Vagina (tissue), 2 donors: ENCODE measurements at regions not wholly inside any gene's neighbourhood (a gene's known extent, or its start where the extent isn't known, plus 50 kb on each side); places are given as distances from the start of the nearest gene placed in this dataset. TPM values are rescaled to one million over a fixed set of nuclear protein-coding genes. Genes with fewer than 3 reads are reported as not detected.

ENCODE experiments used
- DNase-seq, 2 donors: peaks; one replicate each; pipeline ENCODE4 v3.0.0-alpha.2; 2017; ENCODE audit errors: extremely low spot score in 2 of 2
- H3K27ac ChIP-seq: fragments of 200-600 bp; sonication (generic); one replicate; pipeline ENCODE4 v1.5.1; 2019
- H3K27me3 ChIP-seq: fragments of 200-600 bp; sonication (generic); one replicate; pipeline ENCODE4 v1.5.1; 2019
- H3K36me3 ChIP-seq, 2 donors: fragments of 200-600 bp; sonication (generic); one replicate each; pipeline ENCODE4 v1.5.1; 2017 to 2019
- H3K4me1 ChIP-seq: fragments of 200-600 bp; sonication (generic); one replicate; pipeline ENCODE4 v1.5.1; 2019
- H3K4me3 ChIP-seq, 2 donors: fragments of 200-600 bp; sonication (generic); 1 replicate in 1 of 2; 2 replicates in 1 of 2; pipeline ENCODE4 v1.5.1; 2016 to 2019
- H3K9me3 ChIP-seq: fragments of 200-600 bp; sonication (generic); one replicate; pipeline ENCODE4 v1.5.1; 2019
- POLR2A ChIP-seq, 2 donors: fragments of 450-650 bp; IDR thresholded peaks; one replicate each; pipeline ENCODE4 v1.6.1; 2017; ENCODE audit warnings: antibody characterized with exemption in 2 of 2, mild to moderate bottlenecking in 2 of 2, moderate library complexity in 2 of 2
- POLR2AphosphoS5 ChIP-seq, 2 donors: sonication (generic); formaldehyde crosslinking; IDR thresholded peaks; one replicate each; pipeline ENCODE4 v1.9.0; 2017; ENCODE audit warnings: antibody characterized with exemption in 2 of 2, mild to moderate bottlenecking in 2 of 2, low read depth in 1 of 2; ENCODE audit not compliant: insufficient read depth in 1 of 2
- intact Hi-C: fragments of 100-400 bp; cut with DNase I; formaldehyde crosslinking; loops from one replicate; pipeline ENCODE4 v1.15.1; 2023
- small RNA-seq: library from RNA; depleted of rRNA; stranded (forward); fragments of <200 nt; gene quantifications from one replicate; pipeline ENCODE3, GENCODE V24; 2016
- TF ChIP-seq, protein P1 (sequence below), 3 experiments: fragments of 450-650 bp in 2 of 3; fragments of 200-600 bp in 1 of 3; sonication (generic) in 1 of 3; IDR thresholded peaks; one replicate each; pipeline ENCODE4 v1.5.1; 2017 to 2019; ENCODE audit warnings: antibody characterized with exemption in 3 of 3, mild to moderate bottlenecking in 2 of 3, moderate library complexity in 2 of 3

DNA sequence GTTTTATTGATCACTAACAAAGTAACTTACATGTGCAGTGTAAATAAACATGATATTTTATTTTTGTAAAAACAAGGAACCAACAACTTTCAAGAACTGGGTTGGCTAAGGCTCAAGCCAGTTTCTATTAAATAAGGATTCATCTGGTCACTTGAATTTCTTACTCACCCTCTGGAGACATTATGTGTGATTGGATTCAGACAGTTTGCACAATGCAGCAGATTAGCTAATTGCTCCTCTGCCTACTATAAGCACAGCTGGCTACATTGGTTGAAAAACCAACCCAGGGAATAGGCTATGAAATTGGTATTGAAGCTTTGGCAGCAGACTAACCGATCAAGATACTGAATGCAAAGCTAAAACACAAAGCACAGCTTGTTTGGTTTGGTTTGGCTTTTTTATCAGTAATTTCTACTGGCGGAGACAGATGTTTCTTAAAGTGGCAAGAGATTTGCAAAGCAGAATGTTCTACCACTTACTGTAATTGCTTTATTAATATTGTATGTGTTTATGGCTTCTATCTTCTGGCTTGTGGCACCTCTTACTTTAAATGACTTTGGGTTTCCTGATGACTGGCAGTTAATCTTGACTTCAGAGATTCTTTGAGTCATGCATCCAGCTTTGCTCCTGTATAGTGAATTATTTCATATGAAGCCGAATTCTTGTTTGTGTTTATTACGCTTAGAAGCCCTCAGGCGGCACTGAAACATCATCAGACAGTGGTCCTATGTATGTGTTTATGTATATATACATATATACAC lies 231.5 kb downstream of the MPDZ start:
- H3K36me3 ChIP-seq: no peaks in the 10 kb centered on the region
- H3K4me3 ChIP-seq: no peak overlapping the region
- intact Hi-C loops: no loop called here
- H3K27me3 ChIP-seq: no peaks in the 10 kb centered on the region
- no peak overlapping the region for H3K27ac ChIP-seq
- H3K4me1 ChIP-seq: no peaks in the 10 kb centered on the region
- TF ChIP-seq, protein P1, sequence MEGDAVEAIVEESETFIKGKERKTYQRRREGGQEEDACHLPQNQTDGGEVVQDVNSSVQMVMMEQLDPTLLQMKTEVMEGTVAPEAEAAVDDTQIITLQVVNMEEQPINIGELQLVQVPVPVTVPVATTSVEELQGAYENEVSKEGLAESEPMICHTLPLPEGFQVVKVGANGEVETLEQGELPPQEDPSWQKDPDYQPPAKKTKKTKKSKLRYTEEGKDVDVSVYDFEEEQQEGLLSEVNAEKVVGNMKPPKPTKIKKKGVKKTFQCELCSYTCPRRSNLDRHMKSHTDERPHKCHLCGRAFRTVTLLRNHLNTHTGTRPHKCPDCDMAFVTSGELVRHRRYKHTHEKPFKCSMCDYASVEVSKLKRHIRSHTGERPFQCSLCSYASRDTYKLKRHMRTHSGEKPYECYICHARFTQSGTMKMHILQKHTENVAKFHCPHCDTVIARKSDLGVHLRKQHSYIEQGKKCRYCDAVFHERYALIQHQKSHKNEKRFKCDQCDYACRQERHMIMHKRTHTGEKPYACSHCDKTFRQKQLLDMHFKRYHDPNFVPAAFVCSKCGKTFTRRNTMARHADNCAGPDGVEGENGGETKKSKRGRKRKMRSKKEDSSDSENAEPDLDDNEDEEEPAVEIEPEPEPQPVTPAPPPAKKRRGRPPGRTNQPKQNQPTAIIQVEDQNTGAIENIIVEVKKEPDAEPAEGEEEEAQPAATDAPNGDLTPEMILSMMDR (IDR thresholded peaks at IDR 0.05): no peak
- no peak for TF ChIP-seq POLR2A (IDR thresholded peaks at IDR 0.05)
- DNase-seq: no peak
- no peaks in the 10 kb centered on the region for H3K9me3 ChIP-seq

DNA sequence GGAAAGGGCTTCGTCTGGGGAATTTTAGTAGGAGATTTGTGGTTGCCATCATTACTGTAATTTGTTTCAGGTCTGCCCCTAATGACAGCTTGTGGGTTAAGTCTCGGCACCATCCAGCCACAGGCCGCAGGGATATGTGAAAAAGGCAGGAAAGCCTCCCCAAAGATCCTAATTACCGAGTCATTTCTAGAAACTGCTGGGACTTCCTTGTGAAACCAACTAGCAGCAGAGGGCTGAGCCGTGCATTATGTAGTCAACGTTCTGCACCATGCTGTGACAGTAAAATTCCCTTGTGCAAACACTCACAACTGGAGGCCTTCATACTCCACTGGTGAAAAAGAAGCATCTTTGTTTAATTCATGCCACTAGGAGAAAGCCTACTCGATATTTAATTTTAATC lies 230.3 kb downstream of the MPDZ start:
- Histone ChIP-seq H3K27ac (no peak overlapping the region), H3K4me1 (no peaks in the 10 kb centered on the region), H3K27me3 (no peaks in the 10 kb centered on the region), H3K36me3 (no peaks in the 10 kb centered on the region), H3K9me3 (no peaks in the 10 kb centered on the region), H3K4me3 (no peak overlapping the region)
- intact Hi-C loops: no loop called here
- TF ChIP-seq POLR2AphosphoS5 (IDR thresholded peaks at IDR 0.05; ENCODE audit: insufficient read depth in 1 of 2, low read depth in 1 of 2): no peak
- TF ChIP-seq POLR2A (IDR thresholded peaks at IDR 0.05): no peak
- TF ChIP-seq, protein P1 (IDR thresholded peaks at IDR 0.05): no peak
- DNase-seq: no peak

DNA sequence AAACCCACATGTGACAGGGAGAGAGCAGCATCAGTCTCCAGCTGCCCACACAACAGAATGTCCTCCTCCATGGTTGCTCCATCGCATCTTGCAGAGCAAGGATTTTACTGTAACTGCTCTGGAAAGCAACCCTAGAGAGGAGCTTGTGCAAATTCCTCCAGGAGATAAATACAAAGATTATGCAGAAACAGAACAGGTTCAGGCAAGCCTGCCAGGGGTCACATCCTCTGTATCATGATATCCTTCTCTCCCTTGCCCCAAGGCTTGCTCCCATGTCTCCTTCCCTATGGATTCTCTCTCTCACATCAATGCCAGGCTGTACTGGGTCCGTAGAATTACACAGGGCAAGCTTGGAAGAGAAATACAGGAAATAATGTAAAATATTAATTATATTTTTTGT lies 226.0 kb downstream of the MPDZ start:
- Histone ChIP-seq H3K4me3 (no peak overlapping the region), H3K9me3 (no peaks in the 10 kb centered on the region), H3K4me1 (no peaks in the 10 kb centered on the region), H3K36me3 (no peaks in the 10 kb centered on the region), H3K27me3 (no peaks in the 10 kb centered on the region), H3K27ac (no peak overlapping the region)
- no peak for DNase-seq
- TF ChIP-seq, protein P1 (IDR thresholded peaks at IDR 0.05): no peak
- TF ChIP-seq POLR2AphosphoS5 (IDR thresholded peaks at IDR 0.05; ENCODE audit: insufficient read depth in 1 of 2, low read depth in 1 of 2) (no peak), POLR2A (IDR thresholded peaks at IDR 0.05) (no peak)
- intact Hi-C loops: no loop called here

DNA sequence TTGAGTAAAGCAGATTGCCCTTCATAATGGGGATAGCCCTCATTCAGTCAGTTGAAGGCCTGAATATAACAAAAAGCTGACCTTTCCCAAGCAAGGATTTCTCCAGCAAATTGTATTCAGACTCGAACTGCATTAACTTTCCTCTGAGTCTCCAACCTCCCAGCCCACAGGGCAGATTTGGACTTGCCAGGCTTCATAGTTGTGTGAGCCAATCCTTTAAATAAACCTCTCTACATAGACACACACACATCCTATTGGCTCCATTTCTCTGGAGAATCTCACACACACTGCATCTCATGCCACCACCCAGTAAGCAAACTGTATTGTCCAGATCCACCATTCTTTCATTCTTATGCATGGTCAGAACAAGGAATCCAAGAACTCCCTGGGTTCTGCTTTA lies 225.1 kb downstream of the MPDZ start:
- Histone ChIP-seq H3K4me1 (no peaks in the 10 kb centered on the region), H3K4me3 (no peak overlapping the region), H3K27ac (no peak overlapping the region), H3K9me3 (no peaks in the 10 kb centered on the region), H3K27me3 (no peaks in the 10 kb centered on the region), H3K36me3 (no peaks in the 10 kb centered on the region)
- DNase-seq: no peak
- intact Hi-C loops: no loop called here
- TF ChIP-seq POLR2A (IDR thresholded peaks at IDR 0.05): no peak
- TF ChIP-seq POLR2AphosphoS5 (IDR thresholded peaks at IDR 0.05; ENCODE audit: insufficient read depth in 1 of 2, low read depth in 1 of 2): no peak
- TF ChIP-seq, protein P1 (IDR thresholded peaks at IDR 0.05): no peak

Small RNA genes in the stretch of these regions (small RNA-seq; reads per million reads assigned to genes)
- gene RF00019: not detected
